ENCODE measurements at regions not wholly inside any gene's neighbourhood (a gene's known extent, or its start where the extent isn't known, plus 50 kb on each side); places are given as distances from the start of the nearest gene placed in this dataset.

- no peaks in the 10 kb centered on the region for H3K27me3 ChIP-seq (ENCODE audit: control insufficient read depth, extremely low read depth, insufficient read depth, low read length)
- FAIRE-seq (peak; percentile 62), DNase-seq (ENCODE audit: low read depth, low spot score) (peak; percentile 40)
Measured at GRCh38 chr18:6601241-6601640, 128.3 kb upstream of the ARHGAP28 start.

GRCh38 chr18:6602365-6602764, 127.2 kb upstream of the ARHGAP28 start:
- Histone ChIP-seq H3K4me1 (ENCODE audit: control insufficient read depth, extremely low read depth, insufficient read depth, low read length) (peaks cover 13% of the 10 kb centered on the region), H3K27me3 (ENCODE audit: control insufficient read depth, extremely low read depth, insufficient read depth, low read length) (peaks cover 3% of the 10 kb centered on the region), H3K27ac (ENCODE audit: control insufficient read depth, insufficient read depth, low read length) (no peak overlapping the region), H2AFZ (ENCODE audit: control insufficient read depth, low read length) (no peak overlapping the region), H3K4me2 (ENCODE audit: control insufficient read depth, extremely low read depth, insufficient read depth, low read depth, low read length) (no peak overlapping the region), H3K79me2 (ENCODE audit: control insufficient read depth, insufficient read depth, low read length) (no peaks in the 10 kb centered on the region), H4K20me1 (ENCODE audit: control insufficient read depth, extremely low read depth, insufficient read depth, low read length) (no peaks in the 10 kb centered on the region), H3K36me3 (ENCODE audit: control insufficient read depth in 2 of 2, extremely low read depth in 1 of 2, insufficient read depth in 2 of 2, low read length in 2 of 2) (no peaks in the 10 kb centered on the region), H3K4me3 (ENCODE audit: control insufficient read depth in 2 of 3, extremely low read depth in 1 of 3, insufficient read depth in 2 of 3, low read depth in 1 of 3, low read length in 3 of 3) (no peak overlapping the region), H3K9ac (ENCODE audit: control insufficient read depth, extremely low read depth, insufficient read depth, low read length) (no peak overlapping the region), H3K9me3 (ENCODE audit: control insufficient read depth, low read depth, low read length) (no peaks in the 10 kb centered on the region), H3K9me1 (ENCODE audit: control insufficient read depth, extremely low read depth, insufficient read depth, low read length) (no peaks in the 10 kb centered on the region)
- TF ChIP-seq EZH2 (IDR thresholded peaks at IDR 0.05; ENCODE audit: low read length) (no peak), CTCF (optimal IDR thresholded peaks at IDR 0.05 in 1 of 3, IDR thresholded peaks at IDR 0.05 in 1 of 3, conservative IDR thresholded peaks at IDR 0.05 in 1 of 3; ENCODE audit: extremely low read depth in 1 of 3, insufficient read depth in 2 of 3, low read length in 3 of 3) (no peak)
- FAIRE-seq, result no peak
- no peak for DNase-seq (ENCODE audit: low read depth, low spot score)
- dilution Hi-C loops (cut with MboI; ENCODE audit: extremely low pct_ligation_motif_present, low sequenced_read_pairs), result no loop called here

More at GRCh38 chr18:6601241-6601640, 128.3 kb upstream of the ARHGAP28 start:
- no peak overlapping the region for H2AFZ ChIP-seq (ENCODE audit: control insufficient read depth, low read length)
- no peaks in the 10 kb centered on the region for H3K9me3 ChIP-seq (ENCODE audit: control insufficient read depth, low read depth, low read length)
- no peaks in the 10 kb centered on the region for H3K9me1 ChIP-seq (ENCODE audit: control insufficient read depth, extremely low read depth, insufficient read depth, low read length)
- no peaks in the 10 kb centered on the region for H4K20me1 ChIP-seq (ENCODE audit: control insufficient read depth, extremely low read depth, insufficient read depth, low read length)
- no peaks in the 10 kb centered on the region for H3K79me2 ChIP-seq (ENCODE audit: control insufficient read depth, insufficient read depth, low read length)
- H3K4me3 ChIP-seq (ENCODE audit: control insufficient read depth in 2 of 3, extremely low read depth in 1 of 3, insufficient read depth in 2 of 3, low read depth in 1 of 3, low read length in 3 of 3), result no peak overlapping the region
- dilution Hi-C loops (cut with MboI; ENCODE audit: extremely low pct_ligation_motif_present, low sequenced_read_pairs), result no loop called here
- no peak overlapping the region for H3K27ac ChIP-seq (ENCODE audit: control insufficient read depth, insufficient read depth, low read length)
- H3K4me1 ChIP-seq (ENCODE audit: control insufficient read depth, extremely low read depth, insufficient read depth, low read length), result peaks cover 13% of the 10 kb centered on the region
- H3K9ac ChIP-seq (ENCODE audit: control insufficient read depth, extremely low read depth, insufficient read depth, low read length), result no peak overlapping the region
- peak overlapping the region; percentile 51 for H3K4me2 ChIP-seq (ENCODE audit: control insufficient read depth, extremely low read depth, insufficient read depth, low read depth, low read length)
- TF ChIP-seq EZH2 (IDR thresholded peaks at IDR 0.05; ENCODE audit: low read length), result no peak
- no peak for TF ChIP-seq CTCF (optimal IDR thresholded peaks at IDR 0.05 in 1 of 3, IDR thresholded peaks at IDR 0.05 in 1 of 3, conservative IDR thresholded peaks at IDR 0.05 in 1 of 3; ENCODE audit: extremely low read depth in 1 of 3, insufficient read depth in 2 of 3, low read length in 3 of 3)
- no peaks in the 10 kb centered on the region for H3K36me3 ChIP-seq (ENCODE audit: control insufficient read depth in 2 of 2, extremely low read depth in 1 of 2, insufficient read depth in 2 of 2, low read length in 2 of 2)
